A673 (cell line): ENCODE measurements at regions not wholly inside any gene's neighbourhood (a gene's known extent, or its start where the extent isn't known, plus 50 kb on each side); places are given as distances from the start of the nearest gene placed in this dataset.

Experiments used
- EZH2 ChIP-seq: fragments of 200-600 bp; sonication (generic); IDR thresholded peaks from 2 replicates; pipeline ENCODE4 v1.6.1; 2017; ENCODE audit warnings: borderline replicate concordance, low read depth, mild to moderate bottlenecking, mixed read lengths, antibody characterized with exemption, low read length; ENCODE audit not compliant: poor library complexity, severe bottlenecking
- TF ChIP-seq, protein P1 (sequence below): fragments of 300-800, 200-600 bp; sonication (generic); conservative IDR thresholded peaks from 2 replicates; pipeline ENCODE4 v1.5.1; 2017; ENCODE audit warnings: low read depth, mild to moderate bottlenecking, antibody characterized with exemption, low read length, moderate library complexity, mixed read lengths

- TF ChIP-seq, protein P1, sequence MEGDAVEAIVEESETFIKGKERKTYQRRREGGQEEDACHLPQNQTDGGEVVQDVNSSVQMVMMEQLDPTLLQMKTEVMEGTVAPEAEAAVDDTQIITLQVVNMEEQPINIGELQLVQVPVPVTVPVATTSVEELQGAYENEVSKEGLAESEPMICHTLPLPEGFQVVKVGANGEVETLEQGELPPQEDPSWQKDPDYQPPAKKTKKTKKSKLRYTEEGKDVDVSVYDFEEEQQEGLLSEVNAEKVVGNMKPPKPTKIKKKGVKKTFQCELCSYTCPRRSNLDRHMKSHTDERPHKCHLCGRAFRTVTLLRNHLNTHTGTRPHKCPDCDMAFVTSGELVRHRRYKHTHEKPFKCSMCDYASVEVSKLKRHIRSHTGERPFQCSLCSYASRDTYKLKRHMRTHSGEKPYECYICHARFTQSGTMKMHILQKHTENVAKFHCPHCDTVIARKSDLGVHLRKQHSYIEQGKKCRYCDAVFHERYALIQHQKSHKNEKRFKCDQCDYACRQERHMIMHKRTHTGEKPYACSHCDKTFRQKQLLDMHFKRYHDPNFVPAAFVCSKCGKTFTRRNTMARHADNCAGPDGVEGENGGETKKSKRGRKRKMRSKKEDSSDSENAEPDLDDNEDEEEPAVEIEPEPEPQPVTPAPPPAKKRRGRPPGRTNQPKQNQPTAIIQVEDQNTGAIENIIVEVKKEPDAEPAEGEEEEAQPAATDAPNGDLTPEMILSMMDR = no peak
- no peak for TF ChIP-seq EZH2
Observed at GRCh38 chr16:73457851-73458250, 409.9 kb upstream of the ZFHX3 start.
